DMS153 (cell line): ENCODE measurements at regions not wholly inside any gene's neighbourhood (a gene's known extent, or its start where the extent isn't known, plus 50 kb on each side); places are given as distances from the start of the nearest gene placed in this dataset.
"Not testable (repeated sequence)": the region's sequence is repeated elsewhere in the genome, so short reads cannot be mapped to it uniquely, and the experiment has no call there.

ENCODE experiments used
- DNase-seq: peaks from one replicate; lab custom pipeline; 2025; lab: John Stamatoyannopoulos, UW

GRCh38 chr12:73714655-73715054, 823.0 kb upstream of the ATXN7L3B start:
- no peak for DNase-seq

- not testable (repeated sequence) for DNase-seq
Measured at GRCh38 chr12:73716143-73716542, 821.5 kb upstream of the ATXN7L3B start.

- no peak for DNase-seq
Measured at GRCh38 chr12:73719223-73719622, 818.4 kb upstream of the ATXN7L3B start.

- no peak for DNase-seq
Measured at GRCh38 chr12:73726881-73727280, 810.8 kb upstream of the ATXN7L3B start.

GRCh38 chr12:73731658-73732057, 806.0 kb upstream of the ATXN7L3B start:
- DNase-seq = no peak

GRCh38 chr12:73769337-73769736, 768.3 kb upstream of the ATXN7L3B start:
- no peak for DNase-seq

GRCh38 chr12:73798523-73798922, 739.1 kb upstream of the ATXN7L3B start:
- DNase-seq = no peak

- DNase-seq = no peak
Measured at GRCh38 chr12:73815072-73815645, 722.5 kb upstream of the ATXN7L3B start.

GRCh38 chr12:73817161-73817560, 720.5 kb upstream of the ATXN7L3B start:
- no peak for DNase-seq

GRCh38 chr12:73833746-73834145, 703.9 kb upstream of the ATXN7L3B start:
- DNase-seq = no peak

GRCh38 chr12:73841963-73842362, 695.7 kb upstream of the ATXN7L3B start:
- DNase-seq = no peak

GRCh38 chr12:73863546-73863945, 674.1 kb upstream of the ATXN7L3B start:
- no peak for DNase-seq

- no peak for DNase-seq
Measured at GRCh38 chr12:73867147-73867546, 670.5 kb upstream of the ATXN7L3B start.

- DNase-seq = not testable (repeated sequence)
Measured at GRCh38 chr12:73877291-73877690, 660.3 kb upstream of the ATXN7L3B start.

GRCh38 chr12:73892201-73892600, 645.4 kb upstream of the ATXN7L3B start:
- DNase-seq = no peak

GRCh38 chr12:73898645-73899044, 639.0 kb upstream of the ATXN7L3B start:
- DNase-seq = no peak

- DNase-seq = no peak
Measured at GRCh38 chr12:73902260-73902659, 635.4 kb upstream of the ATXN7L3B start.

GRCh38 chr12:73906757-73907156, 630.9 kb upstream of the ATXN7L3B start:
- no peak for DNase-seq

GRCh38 chr12:73935817-73936216, 601.8 kb upstream of the ATXN7L3B start:
- DNase-seq = peak; percentile 62

- no peak for DNase-seq
Measured at GRCh38 chr12:73947326-73948026, 590.2 kb upstream of the ATXN7L3B start.

- no peak for DNase-seq
Measured at GRCh38 chr12:73950507-73950906, 587.1 kb upstream of the ATXN7L3B start.

GRCh38 chr12:73951956-73952703, 585.5 kb upstream of the ATXN7L3B start:
- DNase-seq = no peak

GRCh38 chr12:73964641-73965040, 573.0 kb upstream of the ATXN7L3B start:
- no peak for DNase-seq
